HUDEP-2 (cell line): ENCODE measurements at regions not wholly inside any gene's neighbourhood (a gene's known extent, or its start where the extent isn't known, plus 50 kb on each side); places are given as distances from the start of the nearest gene placed in this dataset.
"Not testable (repeated sequence)": the region's sequence is repeated elsewhere in the genome, so short reads cannot be mapped to it uniquely, and the experiment has no call there.

ENCODE experiments used
- DNase-seq, 76 experiments: peaks; one replicate each; lab custom pipeline; 2025; ENCODE audit not compliant: unreplicated experiment in 76 of 76; lab: John Stamatoyannopoulos, UW

GRCh38 chr7:10632712-10633111 lies 341.0 kb upstream of the PHF14 start:
- DNase-seq: peak in 1 of 76 experiments; percentile 23

- DNase-seq: no peak
These were observed 339.4 kb upstream of the PHF14 start for GRCh38 chr7:10634239-10634638.

- no peak for DNase-seq
These were observed 335.7 kb upstream of the PHF14 start for GRCh38 chr7:10637991-10638390.

GRCh38 chr7:10643545-10643944 lies 330.1 kb upstream of the PHF14 start:
- DNase-seq: no peak

- DNase-seq: no peak
These were observed 328.8 kb upstream of the PHF14 start for GRCh38 chr7:10644849-10645248.

GRCh38 chr7:10646194-10646593 lies 327.5 kb upstream of the PHF14 start:
- DNase-seq: no peak

- DNase-seq: no peak
These were observed 325.4 kb upstream of the PHF14 start for GRCh38 chr7:10648289-10648688.

GRCh38 chr7:10649120-10649519 lies 324.6 kb upstream of the PHF14 start:
- DNase-seq: not testable (repeated sequence)

- no peak for DNase-seq
These were observed 318.6 kb upstream of the PHF14 start for GRCh38 chr7:10655031-10655430.

GRCh38 chr7:10657201-10657600 lies 316.5 kb upstream of the PHF14 start:
- DNase-seq: no peak

- DNase-seq: no peak
These were observed 315.8 kb upstream of the PHF14 start for GRCh38 chr7:10657837-10658236.

- no peak for DNase-seq
These were observed 311.2 kb upstream of the PHF14 start for GRCh38 chr7:10662491-10662890.

- DNase-seq: no peak
These were observed 310.4 kb upstream of the PHF14 start for GRCh38 chr7:10662982-10663884.

- no peak for DNase-seq
These were observed 301.5 kb upstream of the PHF14 start for GRCh38 chr7:10672186-10672585.

- DNase-seq: no peak
These were observed 296.5 kb upstream of the PHF14 start for GRCh38 chr7:10677211-10677610.

- no peak for DNase-seq
These were observed 295.9 kb upstream of the PHF14 start for GRCh38 chr7:10677668-10678232.

- no peak for DNase-seq
These were observed 289.1 kb upstream of the PHF14 start for GRCh38 chr7:10684606-10685005.

- DNase-seq: no peak
These were observed 288.6 kb upstream of the PHF14 start for GRCh38 chr7:10685040-10685439.

GRCh38 chr7:10688544-10688943 lies 285.1 kb upstream of the PHF14 start:
- no peak for DNase-seq

GRCh38 chr7:10696064-10696463 lies 277.6 kb upstream of the PHF14 start:
- no peak for DNase-seq

GRCh38 chr7:10703059-10703458 lies 270.6 kb upstream of the PHF14 start:
- DNase-seq: no peak

- no peak for DNase-seq
These were observed 269.7 kb upstream of the PHF14 start for GRCh38 chr7:10703981-10704380.
